SH-SY5Y (cell line): ENCODE measurements at regions not wholly inside any gene's neighbourhood (a gene's known extent, or its start where the extent isn't known, plus 50 kb on each side); places are given as distances from the start of the nearest gene placed in this dataset.

Source experiments
- GATA2 ChIP-seq: IDR thresholded peaks from 2 replicates; pipeline ENCODE4 v1.6.1; 2011; ENCODE audit warnings: mild to moderate bottlenecking, low read depth, low read length
- GATA3 ChIP-seq: IDR thresholded peaks from 2 replicates; pipeline ENCODE4 v1.6.1; 2011; ENCODE audit warnings: low read depth, mild to moderate bottlenecking, low read length, moderate library complexity

- TF ChIP-seq GATA2 (no peak), GATA3 (no peak)
Observed at GRCh38 chr19:34825212-34825611, 52.2 kb upstream of the ZNF599 start.

GRCh38 chr19:34824686-34825085 lies 51.7 kb upstream of the ZNF599 start:
- TF ChIP-seq GATA3 (no peak), GATA2 (no peak)
